NT2/D1 (cell line): ENCODE measurements at regions not wholly inside any gene's neighbourhood (a gene's known extent, or its start where the extent isn't known, plus 50 kb on each side); places are given as distances from the start of the nearest gene placed in this dataset.

Experiments used
- SUZ12 ChIP-seq: IDR thresholded peaks from 2 replicates; pipeline ENCODE4 v1.6.1; 2011; ENCODE audit not compliant: insufficient read length, insufficient read depth; ENCODE audit errors: extremely low read depth
- YY1 ChIP-seq: IDR thresholded peaks from 2 replicates; pipeline ENCODE4 v1.6.1; 2011; ENCODE audit not compliant: insufficient read length, insufficient read depth
- ZNF274 ChIP-seq: IDR thresholded peaks from 2 replicates; pipeline ENCODE4 v1.6.1; 2011; ENCODE audit warnings: mild to moderate bottlenecking, low read depth, low read length

GRCh38 chr18:73787316-73787715, 360.3 kb downstream of the FBXO15 start:
- TF ChIP-seq YY1 (no peak), ZNF274 (no peak), SUZ12 (no peak)
